CD4-positive, CD25-positive, alpha-beta regulatory T cell (primary cell): ENCODE measurements at regions not wholly inside any gene's neighbourhood (a gene's known extent, or its start where the extent isn't known, plus 50 kb on each side); places are given as distances from the start of the nearest gene placed in this dataset.

Experiments used
- ATAC-seq, 2 donors: fragments of 150-1000 bp; cut with Tn5 transposase; one replicate each; pipeline ENCODE4 v1.10.0; 2021; ENCODE audit warnings: low read depth in 2 of 2, moderate number of reproducible peaks in 2 of 2, moderate library complexity in 1 of 2
- DNase-seq, 3 donors: peaks; one replicate each; pipeline versions ENCODE4 v3.0.0 to v3.0.0-alpha.2; 2012 to 2022; ENCODE audit warnings: mixed read lengths in 1 of 3
- H3K27ac ChIP-seq: one replicate; pipeline ENCODE4 v1.7.0; 2013; ENCODE audit warnings: mild to moderate bottlenecking, low read length; ENCODE audit not compliant: insufficient read depth, poor library complexity, severe bottlenecking
- H3K27me3 ChIP-seq: one replicate; pipeline ENCODE4 v1.7.0; 2013; ENCODE audit warnings: low read length; ENCODE audit not compliant: control insufficient read depth, insufficient read depth
- H3K36me3 ChIP-seq: one replicate; pipeline ENCODE4 v1.7.0; 2013; ENCODE audit warnings: mild to moderate bottlenecking, low read length, moderate library complexity; ENCODE audit not compliant: control insufficient read depth, insufficient read depth
- H3K4me1 ChIP-seq: 2 replicates; pipeline ENCODE4 v1.7.0; 2013; ENCODE audit warnings: mild to moderate bottlenecking, low read length; ENCODE audit not compliant: insufficient read depth, control insufficient read depth, poor library complexity, severe bottlenecking
- H3K4me3 ChIP-seq: one replicate; pipeline ENCODE4 v1.7.0; 2013; ENCODE audit warnings: low read depth, mild to moderate bottlenecking, low read length, moderate library complexity
- H3K9me3 ChIP-seq, 2 experiments: 1 replicate in 1 of 2; 2 replicates in 1 of 2; pipeline ENCODE4 v1.7.0; 2013; ENCODE audit warnings: low read length in 2 of 2, mild to moderate bottlenecking in 1 of 2, moderate library complexity in 1 of 2; ENCODE audit not compliant: control insufficient read depth in 2 of 2
- H3K27ac Mint-ChIP-seq, 3 donors: one replicate each; pipeline ENCODE4 v1.8.0; 2020 to 2022; ENCODE audit warnings: mild to moderate bottlenecking in 3 of 3, mixed read lengths in 3 of 3, moderate library complexity in 2 of 3
- H3K27me3 Mint-ChIP-seq: one replicate; pipeline ENCODE4 v1.8.0; 2022; ENCODE audit warnings: mild to moderate bottlenecking, mixed read lengths
- H3K36me3 Mint-ChIP-seq: one replicate; pipeline ENCODE4 v1.8.0; 2020; ENCODE audit warnings: mixed read lengths
- H3K4me1 Mint-ChIP-seq, 4 donors: one replicate each; pipeline ENCODE4 v1.8.0; 2020 to 2022; ENCODE audit warnings: mixed read lengths in 4 of 4, mild to moderate bottlenecking in 1 of 4
- H3K4me3 Mint-ChIP-seq, 4 donors: one replicate each; pipeline ENCODE4 v1.8.0; 2020 to 2022; ENCODE audit warnings: mild to moderate bottlenecking in 4 of 4, mixed read lengths in 4 of 4, moderate library complexity in 3 of 4
- H3K9me3 Mint-ChIP-seq, 7 donors: one replicate each; pipeline ENCODE4 v1.8.0; 2020 to 2022; ENCODE audit warnings: mixed read lengths in 7 of 7, mild to moderate bottlenecking in 3 of 7, moderate library complexity in 2 of 7

DNA sequence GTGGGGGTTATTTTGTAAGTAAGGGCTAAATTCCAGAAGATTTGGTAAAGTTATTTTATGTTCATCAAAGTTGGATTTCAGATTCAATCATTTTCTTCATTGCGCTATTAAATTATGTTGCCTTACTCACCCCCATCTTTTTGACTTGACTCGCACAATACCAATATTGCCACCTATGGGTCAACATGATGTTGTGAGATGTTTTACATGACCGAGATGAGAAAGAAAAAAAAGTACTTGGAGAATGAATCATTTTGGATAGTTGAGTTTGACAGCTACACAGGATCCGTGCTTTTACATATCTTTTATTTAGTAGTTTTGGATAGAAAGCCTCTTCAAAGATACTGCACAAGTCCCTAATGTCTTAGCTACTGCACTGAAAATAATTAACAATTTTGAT is 224.2 kb upstream of the EMCN start:
- H3K36me3 Mint-ChIP-seq = no peaks in the 10 kb centered on the region
- DNase-seq (peak in 1 of 3 donors; percentile 14), ATAC-seq (no peak)
- no peaks in the 10 kb centered on the region for H3K4me1 ChIP-seq
- H3K9me3 ChIP-seq = no peaks in the 10 kb centered on the region
- H3K4me3 ChIP-seq = no peak overlapping the region
- no peaks in the 10 kb centered on the region for H3K36me3 ChIP-seq
- no peaks in the 10 kb centered on the region for H3K4me1 Mint-ChIP-seq
- no peak overlapping the region for H3K27ac ChIP-seq
- peaks cover 6% of the 10 kb centered on the region for H3K27me3 Mint-ChIP-seq
- H3K4me3 Mint-ChIP-seq = no peak overlapping the region
- no peaks in the 10 kb centered on the region for H3K27me3 ChIP-seq
- H3K27ac Mint-ChIP-seq = no peak overlapping the region
- H3K9me3 Mint-ChIP-seq = peaks cover 0 to 6% (median 0%) of the 10 kb centered on the region in 7 donors

DNA sequence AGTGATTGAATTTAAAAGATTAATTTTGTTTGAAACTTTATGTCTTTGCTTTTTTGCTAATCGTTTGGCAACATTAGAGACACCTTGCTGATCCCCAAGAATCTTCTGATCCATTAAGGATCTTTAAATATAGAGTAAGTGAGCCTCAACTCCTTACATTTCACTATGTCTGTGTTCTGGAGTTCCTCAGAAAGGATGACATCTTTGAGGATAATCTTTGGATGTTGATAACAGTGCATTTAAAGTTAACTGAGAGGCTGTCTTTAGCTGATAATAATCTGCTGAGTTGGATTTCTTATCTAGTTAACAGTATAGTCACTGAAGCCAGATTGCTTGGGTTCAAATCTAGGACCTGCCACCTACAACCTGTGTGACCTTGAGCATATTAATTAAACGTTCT is 221.6 kb upstream of the EMCN start:
- Mint-ChIP-seq H3K36me3 (no peaks in the 10 kb centered on the region), H3K27ac (no peak overlapping the region), H3K4me1 (no peaks in the 10 kb centered on the region), H3K4me3 (no peak overlapping the region), H3K9me3 (peaks cover 0 to 5% (median 0%) of the 10 kb centered on the region in 7 donors), H3K27me3 (no peaks in the 10 kb centered on the region)
- no peak for ATAC-seq
- Histone ChIP-seq H3K4me1 (no peaks in the 10 kb centered on the region), H3K27ac (no peak overlapping the region), H3K27me3 (no peaks in the 10 kb centered on the region), H3K4me3 (no peak overlapping the region), H3K36me3 (no peaks in the 10 kb centered on the region), H3K9me3 (no peaks in the 10 kb centered on the region)
- no peak for DNase-seq

- no peaks in the 10 kb centered on the region for H3K4me1 ChIP-seq
- ATAC-seq (no peak), DNase-seq (no peak)
- no peaks in the 10 kb centered on the region for H3K36me3 ChIP-seq
- H3K4me3 ChIP-seq = no peak overlapping the region
- H3K27me3 ChIP-seq = no peaks in the 10 kb centered on the region
- no peak overlapping the region for H3K27ac ChIP-seq
- Mint-ChIP-seq H3K4me1 (no peaks in the 10 kb centered on the region), H3K27me3 (no peaks in the 10 kb centered on the region), H3K9me3 (peaks cover 0 to 7% (median 1%) of the 10 kb centered on the region in 7 donors), H3K27ac (no peak overlapping the region), H3K36me3 (no peaks in the 10 kb centered on the region), H3K4me3 (no peak overlapping the region)
- peaks cover 0 to 1% of the 10 kb centered on the region in 2 experiments for H3K9me3 ChIP-seq
These were observed 220.7 kb upstream of the EMCN start for GRCh38 chr4:100738196-100739165.

- ATAC-seq (no peak), DNase-seq (no peak)
- Histone ChIP-seq H3K36me3 (no peaks in the 10 kb centered on the region), H3K4me3 (no peak overlapping the region), H3K27ac (no peak overlapping the region), H3K9me3 (peaks cover 0 to 1% of the 10 kb centered on the region in 2 experiments), H3K4me1 (no peaks in the 10 kb centered on the region), H3K27me3 (no peaks in the 10 kb centered on the region)
- Mint-ChIP-seq H3K4me1 (no peaks in the 10 kb centered on the region), H3K4me3 (no peak overlapping the region), H3K9me3 (peaks cover 1 to 8% (median 4%) of the 10 kb centered on the region in 7 donors), H3K36me3 (no peaks in the 10 kb centered on the region), H3K27me3 (no peaks in the 10 kb centered on the region), H3K27ac (no peak overlapping the region)
These were observed 219.0 kb upstream of the EMCN start for GRCh38 chr4:100736641-100737451.

DNA sequence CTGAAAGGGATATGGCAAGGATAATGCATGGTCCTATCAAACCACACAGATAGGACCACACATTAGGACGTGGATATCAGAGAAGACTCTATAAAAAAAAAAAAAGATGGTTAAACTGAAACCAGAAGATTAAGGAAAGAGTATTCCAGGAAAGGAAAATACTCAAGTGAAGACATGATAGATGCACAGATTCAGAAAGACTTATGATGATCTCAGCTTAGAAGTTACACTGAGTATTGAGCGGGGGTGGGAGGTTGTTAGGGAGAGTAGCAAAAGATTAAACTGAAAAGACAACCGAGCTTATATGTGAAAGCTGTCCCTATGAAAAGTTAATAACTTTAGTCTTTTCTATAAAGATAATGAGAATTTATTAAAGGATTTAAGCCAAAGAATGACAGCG is 211.0 kb upstream of the EMCN start:
- no peak overlapping the region for H3K4me3 Mint-ChIP-seq
- H3K36me3 ChIP-seq = no peaks in the 10 kb centered on the region
- peaks cover 0 to 1% of the 10 kb centered on the region in 2 experiments for H3K9me3 ChIP-seq
- no peak overlapping the region for H3K27ac ChIP-seq
- peaks cover 1 to 4% (median 2%) of the 10 kb centered on the region in 7 donors for H3K9me3 Mint-ChIP-seq
- no peaks in the 10 kb centered on the region for H3K4me1 ChIP-seq
- DNase-seq (no peak), ATAC-seq (no peak)
- peaks cover 4% of the 10 kb centered on the region for H3K27me3 Mint-ChIP-seq
- no peak overlapping the region for H3K27ac Mint-ChIP-seq
- H3K27me3 ChIP-seq = peaks cover 4% of the 10 kb centered on the region
- no peak overlapping the region for H3K4me3 ChIP-seq
- no peaks in the 10 kb centered on the region for H3K36me3 Mint-ChIP-seq
- H3K4me1 Mint-ChIP-seq = no peaks in the 10 kb centered on the region

DNA sequence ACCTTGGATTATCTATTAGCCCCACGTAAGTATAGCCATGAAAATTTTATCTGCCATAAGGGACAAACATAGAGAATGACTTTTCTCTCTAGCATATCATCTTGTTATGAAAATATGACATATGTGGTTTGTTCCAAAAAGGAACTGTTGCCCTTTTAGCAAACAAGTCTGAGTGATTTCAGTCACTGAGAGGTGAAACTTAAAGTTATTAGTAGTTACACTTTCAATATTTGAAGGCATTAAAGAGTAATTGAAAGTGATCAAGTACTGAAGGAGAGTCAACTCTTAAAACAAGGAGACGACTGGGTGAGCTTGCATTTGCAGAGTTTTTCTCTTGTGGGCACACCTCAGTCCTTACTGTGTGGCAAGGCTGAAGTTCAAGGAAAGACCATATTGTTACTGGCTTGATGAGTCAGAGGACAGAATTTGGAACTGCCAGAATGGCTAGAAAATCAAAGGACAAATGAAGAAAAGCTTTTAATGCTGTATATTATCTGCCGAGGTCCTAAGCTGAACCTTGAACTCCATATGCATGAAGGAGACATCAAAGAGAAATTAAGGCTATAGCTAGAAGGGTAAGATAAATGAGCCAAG is 205.1 kb upstream of the EMCN start:
- no peak overlapping the region for H3K4me3 ChIP-seq
- DNase-seq (no peak), ATAC-seq (no peak)
- Mint-ChIP-seq H3K4me1 (peaks cover 0 to 5% (median 0%) of the 10 kb centered on the region in 4 donors), H3K27me3 (peaks cover 25% of the 10 kb centered on the region), H3K4me3 (no peak overlapping the region), H3K9me3 (peaks cover 0 to 7% (median 0%) of the 10 kb centered on the region in 7 donors), H3K27ac (no peak overlapping the region), H3K36me3 (no peaks in the 10 kb centered on the region)
- H3K36me3 ChIP-seq = no peaks in the 10 kb centered on the region
- H3K27me3 ChIP-seq = peaks cover 3% of the 10 kb centered on the region
- no peak overlapping the region for H3K27ac ChIP-seq
- H3K9me3 ChIP-seq = no peaks in the 10 kb centered on the region
- H3K4me1 ChIP-seq = no peaks in the 10 kb centered on the region

- H3K27me3 Mint-ChIP-seq = peaks cover 25% of the 10 kb centered on the region
- H3K4me1 ChIP-seq = no peaks in the 10 kb centered on the region
- DNase-seq = no peak
- no peak overlapping the region for H3K27ac ChIP-seq
- H3K9me3 Mint-ChIP-seq = peaks cover 0 to 7% (median 0%) of the 10 kb centered on the region in 7 donors
- H3K36me3 Mint-ChIP-seq = no peaks in the 10 kb centered on the region
- H3K36me3 ChIP-seq = no peaks in the 10 kb centered on the region
- no peaks in the 10 kb centered on the region for H3K9me3 ChIP-seq
- no peak overlapping the region for H3K27ac Mint-ChIP-seq
- ATAC-seq = no peak
- peaks cover 3% of the 10 kb centered on the region for H3K27me3 ChIP-seq
- H3K4me3 ChIP-seq = no peak overlapping the region
- H3K4me3 Mint-ChIP-seq = no peak overlapping the region
- peaks cover 0 to 5% (median 0%) of the 10 kb centered on the region in 4 donors for H3K4me1 Mint-ChIP-seq
These were observed 204.3 kb upstream of the EMCN start for GRCh38 chr4:100722133-100722532.
